Right lobe of liver (tissue), 4 donors: ENCODE measurements at regions not wholly inside any gene's neighbourhood (a gene's known extent, or its start where the extent isn't known, plus 50 kb on each side); places are given as distances from the start of the nearest gene placed in this dataset.

Experiments
- POLR2A ChIP-seq: fragments of 450-650 bp; IDR thresholded peaks from one replicate; pipeline ENCODE4 v1.6.1; 2017; ENCODE audit warnings: antibody characterized with exemption, mild to moderate bottlenecking
- TF ChIP-seq, protein P1 (sequence below), 4 donors: fragments of 200-600 bp in 3 of 4; fragments of 450-650 bp in 1 of 4; IDR thresholded peaks; one replicate each; pipeline versions ENCODE4 v1.5.1 to v1.8.0; 2016 to 2022; ENCODE audit warnings: antibody characterized with exemption in 4 of 4, mild to moderate bottlenecking in 2 of 4
- donor health status: DM: no; HTN: no; CAD: no.
- donor health status: DM: no; HTN: no; CAD: no.
- donor health status: DM: no; HTN: yes; CAD: no.

DNA sequence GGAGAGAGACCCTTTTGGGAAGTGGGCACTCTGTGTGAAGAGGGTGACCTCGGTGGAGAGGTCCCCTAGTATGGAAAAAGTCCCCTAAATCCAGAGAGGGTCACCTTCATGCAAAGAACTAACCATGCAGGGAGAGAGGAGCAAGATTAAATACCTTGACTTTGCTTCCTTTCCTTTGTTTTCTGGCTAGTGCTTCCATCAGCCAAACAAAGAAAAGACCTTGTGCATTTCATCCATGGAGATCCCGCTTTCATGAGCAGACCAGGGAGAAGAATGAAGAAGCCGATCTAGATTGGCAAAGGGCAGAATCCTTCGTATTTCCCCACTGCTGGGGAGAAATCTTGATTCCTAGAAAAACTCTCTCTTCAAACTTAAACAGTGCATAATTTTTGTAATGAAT lies 813.3 kb upstream of the CDH6 start:
- TF ChIP-seq, protein P1, sequence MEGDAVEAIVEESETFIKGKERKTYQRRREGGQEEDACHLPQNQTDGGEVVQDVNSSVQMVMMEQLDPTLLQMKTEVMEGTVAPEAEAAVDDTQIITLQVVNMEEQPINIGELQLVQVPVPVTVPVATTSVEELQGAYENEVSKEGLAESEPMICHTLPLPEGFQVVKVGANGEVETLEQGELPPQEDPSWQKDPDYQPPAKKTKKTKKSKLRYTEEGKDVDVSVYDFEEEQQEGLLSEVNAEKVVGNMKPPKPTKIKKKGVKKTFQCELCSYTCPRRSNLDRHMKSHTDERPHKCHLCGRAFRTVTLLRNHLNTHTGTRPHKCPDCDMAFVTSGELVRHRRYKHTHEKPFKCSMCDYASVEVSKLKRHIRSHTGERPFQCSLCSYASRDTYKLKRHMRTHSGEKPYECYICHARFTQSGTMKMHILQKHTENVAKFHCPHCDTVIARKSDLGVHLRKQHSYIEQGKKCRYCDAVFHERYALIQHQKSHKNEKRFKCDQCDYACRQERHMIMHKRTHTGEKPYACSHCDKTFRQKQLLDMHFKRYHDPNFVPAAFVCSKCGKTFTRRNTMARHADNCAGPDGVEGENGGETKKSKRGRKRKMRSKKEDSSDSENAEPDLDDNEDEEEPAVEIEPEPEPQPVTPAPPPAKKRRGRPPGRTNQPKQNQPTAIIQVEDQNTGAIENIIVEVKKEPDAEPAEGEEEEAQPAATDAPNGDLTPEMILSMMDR (IDR thresholded peaks at IDR 0.05) = no peak
- no peak for TF ChIP-seq POLR2A
